ENCODE measurements at regions not wholly inside any gene's neighbourhood (a gene's known extent, or its start where the extent isn't known, plus 50 kb on each side); places are given as distances from the start of the nearest gene placed in this dataset.
A peak's percentile ranks its signal among the peaks of the same experiment; 100 is the strongest.

GRCh38 chr1:232430467-232430866 is 199.5 kb downstream of the SIPA1L2 start:
- peak overlapping the region in 1 of 4 donors; percentile 36 for H3K27ac ChIP-seq
- H3K27me3 ChIP-seq = no peaks in the 10 kb centered on the region
- ATAC-seq = no peak
- TF ChIP-seq POLR2AphosphoS5 (IDR thresholded peaks at IDR 0.05) (no peak), EP300 (IDR thresholded peaks at IDR 0.05) (no peak), POLR2A (IDR thresholded peaks at IDR 0.05) (no peak), CTCF (IDR thresholded peaks at IDR 0.05) (no peak)
- 100% methylated on average over 4 of the region's 6 CpGs; no CpG with 5 or more reads in 1 of the 2 donors for WGBS, 2 donors (ENCODE audit: low coverage in 1 of 2)
- peaks cover 0 to 56% of the 10 kb centered on the region in 2 donors for H3K36me3 ChIP-seq
- H3K9me3 ChIP-seq = no peaks in the 10 kb centered on the region
- H3K4me1 ChIP-seq = peaks cover 0 to 29% (median 0%) of the 10 kb centered on the region in 3 donors
- no peak overlapping the region for H3K4me3 ChIP-seq

- Histone ChIP-seq H3K4me1 (peaks cover 0 to 24% (median 0%) of the 10 kb centered on the region in 3 donors), H3K27ac (peak overlapping the region in 1 of 4 donors; percentile 12), H3K27me3 (no peaks in the 10 kb centered on the region), H3K4me3 (no peak overlapping the region), H3K36me3 (peaks cover 0 to 59% of the 10 kb centered on the region in 2 donors), H3K9me3 (no peaks in the 10 kb centered on the region)
- ATAC-seq = no peak
- WGBS, 2 donors (ENCODE audit: low coverage in 1 of 2) = 82 to 86% methylated on average over 6 to 13 of the region's 13 CpGs
- TF ChIP-seq POLR2AphosphoS5 (IDR thresholded peaks at IDR 0.05) (no peak), CTCF (IDR thresholded peaks at IDR 0.05) (no peak), EP300 (IDR thresholded peaks at IDR 0.05) (no peak), POLR2A (IDR thresholded peaks at IDR 0.05) (no peak)
These were observed 201.0 kb downstream of the SIPA1L2 start for GRCh38 chr1:232428786-232429530.

GRCh38 chr1:232428036-232428645 is 201.8 kb downstream of the SIPA1L2 start:
- no peaks in the 10 kb centered on the region for H3K9me3 ChIP-seq
- ATAC-seq = no peak
- no peaks in the 10 kb centered on the region for H3K27me3 ChIP-seq
- peaks cover 0 to 24% (median 0%) of the 10 kb centered on the region in 3 donors for H3K4me1 ChIP-seq
- H3K36me3 ChIP-seq = peaks cover 0 to 64% of the 10 kb centered on the region in 2 donors
- 67 to 83% methylated on average over 1 to 3 of the region's 3 CpGs for WGBS, 2 donors (ENCODE audit: low coverage in 1 of 2)
- H3K4me3 ChIP-seq = no peak overlapping the region
- no peak overlapping the region for H3K27ac ChIP-seq
- TF ChIP-seq EP300 (IDR thresholded peaks at IDR 0.05) (no peak), POLR2A (IDR thresholded peaks at IDR 0.05) (no peak), POLR2AphosphoS5 (IDR thresholded peaks at IDR 0.05) (no peak), CTCF (IDR thresholded peaks at IDR 0.05) (no peak)

- Histone ChIP-seq H3K9me3 (no peaks in the 10 kb centered on the region), H3K4me1 (peaks cover 0 to 24% (median 0%) of the 10 kb centered on the region in 3 donors), H3K4me3 (no peak overlapping the region), H3K27ac (no peak overlapping the region), H3K36me3 (peaks cover 0 to 65% of the 10 kb centered on the region in 2 donors), H3K27me3 (no peaks in the 10 kb centered on the region)
- ATAC-seq = no peak
- no peak for TF ChIP-seq POLR2AphosphoS5 (IDR thresholded peaks at IDR 0.05)
- TF ChIP-seq CTCF (IDR thresholded peaks at IDR 0.05) = no peak
- no peak for TF ChIP-seq EP300 (IDR thresholded peaks at IDR 0.05)
- TF ChIP-seq POLR2A (IDR thresholded peaks at IDR 0.05) = no peak
These were observed 203.1 kb downstream of the SIPA1L2 start for GRCh38 chr1:232426801-232427200.

GRCh38 chr1:232425421-232425820 is 204.5 kb downstream of the SIPA1L2 start:
- Histone ChIP-seq H3K27me3 (no peaks in the 10 kb centered on the region), H3K36me3 (peaks cover 0 to 65% of the 10 kb centered on the region in 2 donors), H3K4me3 (no peak overlapping the region), H3K27ac (no peak overlapping the region), H3K9me3 (no peaks in the 10 kb centered on the region), H3K4me1 (peaks cover 0 to 24% (median 0%) of the 10 kb centered on the region in 3 donors)
- no peak for TF ChIP-seq EP300 (IDR thresholded peaks at IDR 0.05)
- TF ChIP-seq POLR2A (IDR thresholded peaks at IDR 0.05) = no peak
- no peak for TF ChIP-seq CTCF (IDR thresholded peaks at IDR 0.05)
- no peak for TF ChIP-seq POLR2AphosphoS5 (IDR thresholded peaks at IDR 0.05)
- no peak for ATAC-seq
- 92 to 97% methylated on average over 5 of the region's 15 CpGs for WGBS, 2 donors (ENCODE audit: low coverage in 1 of 2)

All from gastroesophageal sphincter (tissue), 4 donors.